PC-3 (cell line): ENCODE measurements at regions not wholly inside any gene's neighbourhood (a gene's known extent, or its start where the extent isn't known, plus 50 kb on each side); places are given as distances from the start of the nearest gene placed in this dataset.

Experiments used
- CTCF ChIP-seq: fragments of 300-600 bp; sonication (generic); conservative IDR thresholded peaks from 2 replicates; pipeline ENCODE4 v1.5.1; 2017; ENCODE audit warnings: antibody characterized with exemption, low read depth, mild to moderate bottlenecking, low read length
- EZH2 ChIP-seq: fragments of 300-600 bp; sonication (generic); IDR thresholded peaks from one replicate; pipeline ENCODE4 v1.6.1; 2017; ENCODE audit warnings: antibody characterized with exemption, mild to moderate bottlenecking, low read length; ENCODE audit not compliant: unreplicated experiment
- EZH2phosphoT487 ChIP-seq: fragments of 300-600 bp; sonication (generic); IDR thresholded peaks from 2 replicates; pipeline ENCODE4 v1.6.1; 2018; ENCODE audit warnings: mild to moderate bottlenecking, antibody characterized with exemption, low read length, borderline replicate concordance

- TF ChIP-seq CTCF: no peak
- TF ChIP-seq EZH2: no peak
- TF ChIP-seq EZH2phosphoT487: no peak
These were observed 670.1 kb upstream of the LCORL start for GRCh38 chr4:18691431-18692200.
